ENCODE measurements at regions not wholly inside any gene's neighbourhood (a gene's known extent, or its start where the extent isn't known, plus 50 kb on each side); places are given as distances from the start of the nearest gene placed in this dataset.

DNA sequence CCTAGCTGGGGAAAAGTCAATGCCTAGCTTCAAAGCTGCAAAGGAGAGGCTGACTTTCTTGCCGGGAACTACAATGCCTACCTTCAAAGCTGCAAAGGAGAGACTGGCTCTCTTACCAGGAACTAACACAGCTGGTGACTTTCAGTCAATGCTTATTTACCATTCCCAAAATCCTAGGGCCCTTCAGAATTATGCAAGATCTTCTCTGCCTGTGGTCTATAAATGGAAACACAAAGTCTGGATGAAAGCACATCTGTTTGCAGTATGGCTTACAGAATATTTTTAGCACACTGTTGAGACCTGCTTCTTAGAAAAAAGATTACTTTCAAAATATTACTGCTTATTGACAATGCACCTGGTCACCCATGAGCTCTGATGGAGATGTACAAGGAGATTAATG, 259.4 kb downstream of the PLK2 start:
- TF ChIP-seq, protein P1, sequence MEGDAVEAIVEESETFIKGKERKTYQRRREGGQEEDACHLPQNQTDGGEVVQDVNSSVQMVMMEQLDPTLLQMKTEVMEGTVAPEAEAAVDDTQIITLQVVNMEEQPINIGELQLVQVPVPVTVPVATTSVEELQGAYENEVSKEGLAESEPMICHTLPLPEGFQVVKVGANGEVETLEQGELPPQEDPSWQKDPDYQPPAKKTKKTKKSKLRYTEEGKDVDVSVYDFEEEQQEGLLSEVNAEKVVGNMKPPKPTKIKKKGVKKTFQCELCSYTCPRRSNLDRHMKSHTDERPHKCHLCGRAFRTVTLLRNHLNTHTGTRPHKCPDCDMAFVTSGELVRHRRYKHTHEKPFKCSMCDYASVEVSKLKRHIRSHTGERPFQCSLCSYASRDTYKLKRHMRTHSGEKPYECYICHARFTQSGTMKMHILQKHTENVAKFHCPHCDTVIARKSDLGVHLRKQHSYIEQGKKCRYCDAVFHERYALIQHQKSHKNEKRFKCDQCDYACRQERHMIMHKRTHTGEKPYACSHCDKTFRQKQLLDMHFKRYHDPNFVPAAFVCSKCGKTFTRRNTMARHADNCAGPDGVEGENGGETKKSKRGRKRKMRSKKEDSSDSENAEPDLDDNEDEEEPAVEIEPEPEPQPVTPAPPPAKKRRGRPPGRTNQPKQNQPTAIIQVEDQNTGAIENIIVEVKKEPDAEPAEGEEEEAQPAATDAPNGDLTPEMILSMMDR (IDR thresholded peaks at IDR 0.05; ENCODE audit: low read depth, low read length), result no peak
- no peak overlapping the region for H3K4me3 ChIP-seq (ENCODE audit: low read depth, low read length)

DNA sequence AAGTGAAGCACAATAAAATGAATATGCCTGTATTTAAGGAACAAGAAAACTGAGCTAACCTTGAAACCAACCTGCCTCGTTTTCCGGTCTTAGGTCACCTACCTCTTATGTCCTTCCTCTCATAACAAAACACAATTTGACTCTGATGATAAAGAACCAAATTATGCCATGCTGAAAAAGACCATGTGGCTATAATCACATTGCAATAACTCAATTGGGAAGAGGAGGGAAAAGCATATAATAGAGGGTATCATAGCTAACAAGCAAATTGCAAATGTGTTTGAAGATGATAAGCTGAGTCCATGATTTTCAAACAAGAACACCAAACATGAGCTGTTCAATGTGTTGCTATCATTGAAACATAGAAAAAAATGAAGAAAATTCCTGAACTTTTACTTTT, 260.8 kb downstream of the PLK2 start:
- no peak overlapping the region for H3K4me3 ChIP-seq (ENCODE audit: low read depth, low read length)
- TF ChIP-seq, protein P1 (IDR thresholded peaks at IDR 0.05; ENCODE audit: low read depth, low read length), result no peak

DNA sequence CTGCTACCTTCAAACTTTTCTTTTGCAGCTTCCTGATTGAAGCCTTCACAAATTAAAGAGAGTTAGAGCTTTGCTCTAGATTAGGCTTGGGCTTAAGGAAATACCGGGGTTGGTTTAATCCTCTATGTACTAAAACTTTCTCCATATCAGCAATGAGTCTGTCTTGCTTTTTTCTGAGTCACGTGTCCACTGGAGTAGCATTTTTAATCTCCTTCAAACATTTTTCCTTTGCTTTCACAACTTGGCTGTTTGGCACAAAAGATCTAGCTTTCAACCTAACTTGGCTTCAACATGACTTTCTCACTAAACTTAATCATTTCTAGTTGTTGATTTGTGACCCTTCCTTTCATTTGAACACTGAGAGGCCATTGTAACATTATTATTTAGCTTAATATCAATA, 261.6 kb downstream of the PLK2 start:
- TF ChIP-seq, protein P1 (IDR thresholded peaks at IDR 0.05; ENCODE audit: low read depth, low read length), result no peak

DNA sequence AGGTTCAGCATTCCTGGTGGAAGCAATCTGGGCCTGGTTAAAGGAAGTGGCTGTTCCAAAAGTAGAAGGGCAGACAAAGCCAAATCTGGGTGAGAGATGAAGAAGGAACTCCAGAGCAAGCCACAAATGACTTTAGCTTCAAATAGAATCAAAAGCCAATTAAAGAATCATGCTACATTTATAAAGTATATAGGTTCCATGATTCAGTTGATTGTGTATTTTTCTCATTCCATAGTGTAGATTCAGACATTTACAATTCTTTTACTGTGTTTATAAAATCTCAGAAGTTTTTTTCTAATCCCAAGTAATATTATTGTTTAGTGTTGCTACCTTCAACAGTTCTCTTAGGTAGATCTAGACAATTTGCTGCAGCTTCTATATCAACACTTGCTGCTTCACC, 262.0 kb downstream of the PLK2 start:
- no peak overlapping the region for H3K4me3 ChIP-seq (ENCODE audit: low read depth, low read length)
- TF ChIP-seq, protein P1 (IDR thresholded peaks at IDR 0.05; ENCODE audit: low read depth, low read length), result no peak

More for the DNA sequence above, 261.6 kb downstream of the PLK2 start:
- H3K4me3 ChIP-seq (ENCODE audit: low read depth, low read length), result no peak overlapping the region

DNA sequence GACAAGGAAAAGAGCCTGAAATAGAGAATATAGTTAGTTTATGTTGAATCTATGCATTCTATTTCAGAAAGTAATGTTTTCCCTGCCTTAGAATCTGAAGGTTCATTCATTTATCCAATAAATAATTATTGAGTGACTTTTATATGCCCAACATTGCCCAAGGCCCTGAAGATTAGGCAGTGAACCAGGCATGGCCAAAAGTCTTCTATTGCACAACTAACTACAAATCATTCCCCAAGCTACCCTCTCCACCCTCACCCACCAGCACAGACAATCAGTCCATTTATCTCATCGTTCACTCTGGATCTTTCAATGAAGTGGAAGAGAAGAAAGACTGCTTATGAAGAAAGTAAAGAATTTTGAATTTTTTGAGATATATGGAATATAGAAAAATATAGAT, 268.4 kb downstream of the PLK2 start:
- TF ChIP-seq, protein P1 (IDR thresholded peaks at IDR 0.05; ENCODE audit: low read depth, low read length), result no peak
- H3K4me3 ChIP-seq (ENCODE audit: low read depth, low read length), result no peak overlapping the region

DNA sequence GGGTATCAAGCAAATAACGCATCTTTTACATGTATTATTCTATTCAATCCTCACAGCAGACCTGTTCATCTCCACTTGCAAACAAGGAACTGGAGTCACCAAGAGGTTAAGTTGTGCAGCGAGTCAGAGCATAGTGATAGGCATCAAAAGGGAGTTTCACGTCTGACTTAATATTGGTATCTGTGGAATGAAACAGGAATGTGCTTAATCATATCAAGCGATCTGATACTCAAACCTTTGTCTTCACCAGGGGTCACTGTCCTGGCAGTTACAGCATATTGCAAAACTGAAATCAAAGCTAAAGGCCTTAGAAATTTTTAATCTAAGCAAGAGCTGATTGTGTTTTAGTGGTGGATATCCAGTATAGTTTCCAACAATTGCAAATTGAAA, 271.6 kb downstream of the PLK2 start:
- TF ChIP-seq, protein P1 (IDR thresholded peaks at IDR 0.05; ENCODE audit: low read depth, low read length), result no peak
- no peak overlapping the region for H3K4me3 ChIP-seq (ENCODE audit: low read depth, low read length)

DNA sequence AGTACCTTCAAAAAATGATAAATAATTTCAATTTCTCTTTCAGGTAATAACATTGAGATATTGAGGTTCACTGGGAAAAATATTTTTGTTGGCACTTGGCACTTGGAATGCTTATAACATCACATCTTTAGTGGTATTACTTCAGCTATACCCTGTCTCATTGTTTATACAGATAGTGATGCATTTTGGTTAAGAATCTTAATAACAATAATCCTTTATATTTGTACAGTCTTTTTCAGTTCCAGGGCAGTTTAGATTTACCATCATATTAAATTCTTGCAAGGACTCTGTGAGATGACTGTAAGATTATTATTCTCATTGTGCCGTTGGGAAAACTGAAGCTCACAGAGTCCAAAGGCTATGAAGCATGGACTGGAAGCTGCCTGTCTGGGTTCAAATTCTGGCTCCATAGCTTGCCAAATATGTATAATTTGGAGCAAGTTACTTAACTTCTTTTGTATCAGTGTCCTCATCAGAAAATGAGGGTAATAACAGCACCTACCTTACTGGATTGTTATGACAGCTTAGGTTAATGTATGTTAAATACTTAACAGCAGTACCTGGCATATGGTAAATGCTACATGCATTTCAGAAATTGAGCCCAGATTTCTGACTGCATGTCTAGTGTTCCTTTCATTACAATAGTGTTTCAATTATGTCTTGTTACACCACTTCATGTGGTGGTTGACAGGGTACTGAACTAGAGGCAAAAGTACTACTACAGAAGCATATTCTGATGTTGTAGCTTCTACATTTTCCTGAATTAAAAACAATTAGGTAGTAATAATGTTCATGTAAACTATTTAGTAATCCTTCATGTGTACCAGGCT, 272.2 kb downstream of the PLK2 start:
- H3K4me3 ChIP-seq (ENCODE audit: low read depth, low read length), result no peak overlapping the region
- TF ChIP-seq, protein P1 (IDR thresholded peaks at IDR 0.05; ENCODE audit: low read depth, low read length), result no peak
